ENCODE measurements at regions not wholly inside any gene's neighbourhood (a gene's known extent, or its start where the extent isn't known, plus 50 kb on each side); places are given as distances from the start of the nearest gene placed in this dataset.
"Not testable (repeated sequence)": the region's sequence is repeated elsewhere in the genome, so short reads cannot be mapped to it uniquely, and the experiment has no call there.

- not testable (repeated sequence) for H3K4me1 Mint-ChIP-seq (ENCODE audit: low read depth); H3K27ac Mint-ChIP-seq; H3K4me3 Mint-ChIP-seq; H3K27me3 Mint-ChIP-seq (ENCODE audit: low read depth); ATAC-seq (replicated peaks in 1 of 2); DNase-seq; H3K36me3 Mint-ChIP-seq (ENCODE audit: insufficient read depth in 2 of 2)
- H3K9me3 Mint-ChIP-seq = peaks cover 6 to 10% of the 10 kb centered on the region in 2 donors
These were observed 319.7 kb upstream of the IRAK1BP1 start for GRCh38 chr6:78547636-78548035.

- no peaks in the 10 kb centered on the region for H3K36me3 Mint-ChIP-seq (ENCODE audit: insufficient read depth in 2 of 2)
- H3K27ac Mint-ChIP-seq = no peak overlapping the region
- H3K4me3 Mint-ChIP-seq = no peak overlapping the region
- H3K9me3 Mint-ChIP-seq = peaks cover 4 to 13% of the 10 kb centered on the region in 2 donors
- H3K27me3 Mint-ChIP-seq (ENCODE audit: low read depth) = no peaks in the 10 kb centered on the region
- no peak for ATAC-seq (replicated peaks in 1 of 2)
- no peak for DNase-seq
- H3K4me1 Mint-ChIP-seq (ENCODE audit: low read depth) = no peaks in the 10 kb centered on the region
These were observed 316.0 kb upstream of the IRAK1BP1 start for GRCh38 chr6:78551361-78551760.

- Mint-ChIP-seq H3K27me3 (ENCODE audit: low read depth) (no peaks in the 10 kb centered on the region), H3K36me3 (ENCODE audit: insufficient read depth in 2 of 2) (peaks cover 0 to 1% of the 10 kb centered on the region in 2 donors), H3K4me3 (no peak overlapping the region), H3K4me1 (ENCODE audit: low read depth) (no peaks in the 10 kb centered on the region), H3K27ac (no peak overlapping the region), H3K9me3 (peaks cover 11 to 19% of the 10 kb centered on the region in 2 donors)
- DNase-seq (no peak), ATAC-seq (replicated peaks in 1 of 2) (no peak)
These were observed 314.9 kb upstream of the IRAK1BP1 start for GRCh38 chr6:78552435-78552834.

DNA sequence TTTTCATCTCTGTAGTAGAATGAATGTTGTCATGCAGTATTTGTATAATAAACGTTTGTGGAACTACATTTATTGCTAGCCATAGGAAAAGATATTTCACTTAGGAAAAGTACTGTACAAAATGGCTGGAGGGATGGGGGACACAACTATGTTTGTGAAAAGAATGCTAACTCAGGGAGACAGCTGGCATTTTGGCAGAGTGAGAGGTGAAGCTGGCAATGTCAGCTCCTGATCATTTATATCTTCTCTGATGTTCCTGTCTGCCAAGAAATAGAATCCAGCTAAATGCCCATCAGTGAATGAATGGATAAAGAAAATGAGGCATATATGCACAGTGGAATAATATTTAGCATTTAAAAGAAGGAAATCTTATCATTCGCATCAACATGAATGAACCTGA lies 313.0 kb upstream of the IRAK1BP1 start:
- no peak for DNase-seq
- Mint-ChIP-seq H3K4me3 (no peak overlapping the region), H3K4me1 (ENCODE audit: low read depth) (no peaks in the 10 kb centered on the region), H3K27ac (no peak overlapping the region), H3K27me3 (ENCODE audit: low read depth) (no peaks in the 10 kb centered on the region), H3K36me3 (ENCODE audit: insufficient read depth in 2 of 2) (peaks cover 0 to 1% of the 10 kb centered on the region in 2 donors), H3K9me3 (peaks cover 11 to 17% of the 10 kb centered on the region in 2 donors)
- ATAC-seq (replicated peaks in 1 of 2) = no peak

- no peak for DNase-seq
- Mint-ChIP-seq H3K27ac (no peak overlapping the region), H3K4me3 (no peak overlapping the region), H3K4me1 (ENCODE audit: low read depth) (no peaks in the 10 kb centered on the region), H3K27me3 (ENCODE audit: low read depth) (no peaks in the 10 kb centered on the region), H3K9me3 (peaks cover 11% of the 10 kb centered on the region in 2 donors), H3K36me3 (ENCODE audit: insufficient read depth in 2 of 2) (peaks cover 0 to 1% of the 10 kb centered on the region in 2 donors)
- no peak for ATAC-seq (replicated peaks in 1 of 2)
These were observed 308.3 kb upstream of the IRAK1BP1 start for GRCh38 chr6:78559056-78559455.

GRCh38 chr6:78561015-78561414 lies 306.3 kb upstream of the IRAK1BP1 start:
- Mint-ChIP-seq H3K27ac (no peak overlapping the region), H3K4me1 (ENCODE audit: low read depth) (no peaks in the 10 kb centered on the region), H3K27me3 (ENCODE audit: low read depth) (no peaks in the 10 kb centered on the region), H3K4me3 (no peak overlapping the region), H3K36me3 (ENCODE audit: insufficient read depth in 2 of 2) (peaks cover 0 to 1% of the 10 kb centered on the region in 2 donors), H3K9me3 (peaks cover 6 to 7% of the 10 kb centered on the region in 2 donors)
- ATAC-seq (replicated peaks in 1 of 2) (no peak), DNase-seq (no peak)

DNA sequence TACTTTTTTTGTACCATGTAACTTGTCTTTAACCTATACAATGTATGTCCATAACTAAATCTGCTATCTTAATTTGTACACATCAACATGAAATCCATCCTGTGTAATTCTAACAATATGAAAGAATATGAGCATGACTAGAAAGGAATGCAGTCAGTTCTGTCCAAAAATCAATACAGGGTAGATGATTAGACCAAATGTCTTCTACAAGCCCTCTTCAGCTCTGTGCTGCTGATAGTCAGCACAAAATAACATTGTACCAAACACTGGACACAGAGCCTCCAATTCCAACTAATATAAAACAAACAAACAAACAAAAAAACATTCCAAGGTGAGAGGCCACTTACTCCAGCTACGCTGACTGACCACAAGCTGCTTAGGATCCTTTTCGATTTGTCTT lies 301.4 kb upstream of the IRAK1BP1 start:
- Mint-ChIP-seq H3K4me3 (no peak overlapping the region), H3K4me1 (ENCODE audit: low read depth) (no peaks in the 10 kb centered on the region), H3K9me3 (peaks cover 8 to 9% of the 10 kb centered on the region in 2 donors), H3K27me3 (ENCODE audit: low read depth) (no peaks in the 10 kb centered on the region), H3K36me3 (ENCODE audit: insufficient read depth in 2 of 2) (peaks cover 0 to 3% of the 10 kb centered on the region in 2 donors), H3K27ac (no peak overlapping the region)
- DNase-seq (no peak), ATAC-seq (replicated peaks in 1 of 2) (no peak)

- H3K9me3 Mint-ChIP-seq = peaks cover 16 to 18% of the 10 kb centered on the region in 2 donors
- no peaks in the 10 kb centered on the region for H3K4me1 Mint-ChIP-seq (ENCODE audit: low read depth)
- H3K36me3 Mint-ChIP-seq (ENCODE audit: insufficient read depth in 2 of 2) = peaks cover 3 to 5% of the 10 kb centered on the region in 2 donors
- no peak overlapping the region for H3K4me3 Mint-ChIP-seq
- DNase-seq (no peak), ATAC-seq (replicated peaks in 1 of 2) (no peak)
- H3K27ac Mint-ChIP-seq = no peak overlapping the region
- no peaks in the 10 kb centered on the region for H3K27me3 Mint-ChIP-seq (ENCODE audit: low read depth)
These were observed 297.3 kb upstream of the IRAK1BP1 start for GRCh38 chr6:78570044-78570443.

DNA sequence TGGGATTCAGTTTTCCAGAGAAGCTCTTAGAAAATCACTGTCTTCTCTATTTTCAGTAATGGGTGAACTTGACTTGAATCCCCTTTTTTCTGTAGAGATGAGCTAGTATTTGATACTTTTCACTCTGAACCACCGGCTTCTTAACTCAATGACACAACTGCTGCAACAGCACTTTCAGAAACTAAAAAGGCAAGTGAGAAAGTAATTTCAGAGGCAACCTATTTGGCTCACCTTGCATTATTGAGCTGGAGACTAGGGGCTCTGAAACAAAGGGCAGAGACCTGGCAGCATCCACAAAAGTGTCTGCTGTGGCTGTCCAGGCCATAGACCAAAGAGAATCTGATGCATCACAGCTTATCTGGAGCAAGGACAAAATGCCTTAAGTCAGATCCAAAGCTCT lies 289.8 kb upstream of the IRAK1BP1 start:
- no peak overlapping the region for H3K27ac Mint-ChIP-seq
- H3K36me3 Mint-ChIP-seq (ENCODE audit: insufficient read depth in 2 of 2) = no peaks in the 10 kb centered on the region
- ATAC-seq (replicated peaks in 1 of 2) (no peak), DNase-seq (no peak)
- H3K9me3 Mint-ChIP-seq = peaks cover 2 to 3% of the 10 kb centered on the region in 2 donors
- H3K27me3 Mint-ChIP-seq (ENCODE audit: low read depth) = no peaks in the 10 kb centered on the region
- no peak overlapping the region for H3K4me3 Mint-ChIP-seq
- H3K4me1 Mint-ChIP-seq (ENCODE audit: low read depth) = no peaks in the 10 kb centered on the region

DNA sequence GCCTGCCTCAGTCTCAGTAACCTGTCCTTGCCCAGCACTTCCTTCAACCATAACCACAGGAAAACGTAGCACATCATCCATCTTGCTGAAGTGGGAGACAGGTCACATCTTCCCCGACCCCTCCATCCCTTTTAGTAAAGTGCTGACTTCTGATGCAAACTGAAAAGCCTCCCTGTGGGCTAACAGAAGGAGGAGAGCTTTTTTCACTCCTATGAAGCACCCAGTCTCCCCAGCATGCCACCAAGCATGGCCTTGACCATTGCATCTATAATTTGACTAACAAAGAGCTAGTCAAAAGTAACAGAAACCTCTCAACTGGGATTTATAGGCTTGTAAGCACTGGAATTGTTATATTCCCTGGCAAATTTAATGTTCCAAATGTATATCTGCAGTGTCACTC lies 288.9 kb upstream of the IRAK1BP1 start:
- DNase-seq = no peak
- no peak overlapping the region for H3K4me3 Mint-ChIP-seq
- peaks cover 0 to 2% of the 10 kb centered on the region in 2 donors for H3K9me3 Mint-ChIP-seq
- no peaks in the 10 kb centered on the region for H3K4me1 Mint-ChIP-seq (ENCODE audit: low read depth)
- no peaks in the 10 kb centered on the region for H3K27me3 Mint-ChIP-seq (ENCODE audit: low read depth)
- ATAC-seq (replicated peaks in 1 of 2) = no peak
- H3K36me3 Mint-ChIP-seq (ENCODE audit: insufficient read depth in 2 of 2) = no peaks in the 10 kb centered on the region
- no peak overlapping the region for H3K27ac Mint-ChIP-seq

GRCh38 chr6:78580923-78581322 lies 286.4 kb upstream of the IRAK1BP1 start:
- ATAC-seq (replicated peaks in 1 of 2) (no peak), DNase-seq (no peak)
- H3K27me3 Mint-ChIP-seq (ENCODE audit: low read depth) = no peaks in the 10 kb centered on the region
- no peaks in the 10 kb centered on the region for H3K9me3 Mint-ChIP-seq
- no peak overlapping the region for H3K27ac Mint-ChIP-seq
- H3K36me3 Mint-ChIP-seq (ENCODE audit: insufficient read depth in 2 of 2) = no peaks in the 10 kb centered on the region
- no peaks in the 10 kb centered on the region for H3K4me1 Mint-ChIP-seq (ENCODE audit: low read depth)
- H3K4me3 Mint-ChIP-seq = no peak overlapping the region

DNA sequence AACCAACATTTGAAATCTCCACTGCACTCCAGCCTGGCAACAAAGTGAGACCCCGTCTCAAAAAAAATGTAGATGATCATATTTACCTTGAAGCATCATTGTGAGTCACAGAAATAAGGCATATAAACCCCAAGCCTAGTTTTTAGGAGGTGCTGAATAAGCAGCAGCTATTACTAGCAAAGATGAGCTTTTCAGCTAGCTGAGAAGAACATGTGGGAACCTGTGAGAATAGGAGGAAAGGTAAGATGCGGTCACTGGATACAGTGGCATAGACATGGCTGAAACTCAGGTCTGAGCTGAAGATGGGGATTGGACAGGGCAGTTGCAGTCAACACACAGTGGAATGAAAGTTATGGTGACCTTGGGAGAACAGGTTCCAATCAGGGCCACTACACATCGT lies 284.3 kb upstream of the IRAK1BP1 start:
- Mint-ChIP-seq H3K36me3 (ENCODE audit: insufficient read depth in 2 of 2) (no peaks in the 10 kb centered on the region), H3K27ac (no peak overlapping the region), H3K4me3 (no peak overlapping the region), H3K27me3 (ENCODE audit: low read depth) (no peaks in the 10 kb centered on the region), H3K9me3 (peaks cover 0 to 4% of the 10 kb centered on the region in 2 donors), H3K4me1 (ENCODE audit: low read depth) (no peaks in the 10 kb centered on the region)
- DNase-seq (no peak), ATAC-seq (replicated peaks in 1 of 2) (no peak)

DNA sequence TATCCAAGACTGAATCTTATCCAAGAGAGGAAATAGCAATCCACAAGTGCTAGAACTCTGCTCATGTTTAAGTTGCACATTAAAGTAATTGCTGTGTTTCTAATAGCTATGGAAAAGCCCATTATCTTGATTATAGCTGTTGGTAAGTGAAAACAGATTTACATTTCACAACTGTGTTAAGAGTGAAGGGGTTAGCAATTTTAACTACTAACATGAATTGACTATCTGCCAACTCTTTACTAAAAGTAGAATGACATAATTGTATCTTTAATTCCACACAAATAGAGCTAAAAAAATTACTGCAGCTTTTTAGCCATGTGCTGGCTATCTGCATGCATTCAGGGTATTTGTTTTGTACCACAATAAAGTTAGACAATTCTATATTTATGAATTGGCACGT lies 277.9 kb upstream of the IRAK1BP1 start:
- Mint-ChIP-seq H3K27ac (no peak overlapping the region), H3K36me3 (ENCODE audit: insufficient read depth in 2 of 2) (no peaks in the 10 kb centered on the region), H3K4me1 (ENCODE audit: low read depth) (no peaks in the 10 kb centered on the region), H3K27me3 (ENCODE audit: low read depth) (no peaks in the 10 kb centered on the region), H3K4me3 (no peak overlapping the region), H3K9me3 (peaks cover 2 to 6% of the 10 kb centered on the region in 2 donors)
- DNase-seq (no peak), ATAC-seq (replicated peaks in 1 of 2) (no peak)

GRCh38 chr6:78593898-78594667 lies 273.3 kb upstream of the IRAK1BP1 start:
- Mint-ChIP-seq H3K27ac (no peak overlapping the region), H3K4me1 (ENCODE audit: low read depth) (no peaks in the 10 kb centered on the region), H3K36me3 (ENCODE audit: insufficient read depth in 2 of 2) (no peaks in the 10 kb centered on the region), H3K9me3 (peaks cover 2 to 3% of the 10 kb centered on the region in 2 donors), H3K27me3 (ENCODE audit: low read depth) (no peaks in the 10 kb centered on the region), H3K4me3 (no peak overlapping the region)
- no peak for DNase-seq
- ATAC-seq (replicated peaks in 1 of 2) = no peak

Measured in activated T-cell treated with anti-CD3 and anti-CD28 coated beads, Interleukin-2, amount 50 U/mL, for 72 hours (primary cell).